HCT116 (cell line): ENCODE measurements at regions not wholly inside any gene's neighbourhood (a gene's known extent, or its start where the extent isn't known, plus 50 kb on each side); places are given as distances from the start of the nearest gene placed in this dataset.
"Not testable (repeated sequence)": the region's sequence is repeated elsewhere in the genome, so short reads cannot be mapped to it uniquely, and the experiment has no call there.

Source experiments
- ATAC-seq: fragments of 200-7000 bp; cut with Tn5 transposase; 2 replicates; pipeline ENCODE4 v1.9.1; 2020; ENCODE audit warnings: mild to moderate bottlenecking, moderate library complexity
- BruUV-seq: library from RNA; stranded (reverse); fragments of 400-500 nt; replicated peaks from 2 replicates; lab custom pipeline; 2021; lab: Mats Ljungman, UMichigan
- CTCF ChIA-PET: fragments of 300-600 bp; sonication (Branson Sonifier 250); formaldehyde crosslinking; loops from one replicate; lab custom pipeline; 2021; ENCODE audit warnings: antibody characterized with exemption; lab: Charles Lee
- POLR2A ChIA-PET: fragments of 300-600, 350-600 bp; sonication (Branson Sonifier 250); formaldehyde crosslinking; loops from one replicate; lab custom pipeline; 2021; ENCODE audit warnings: antibody characterized with exemption; lab: Charles Lee
- RAD21 ChIA-PET, 2 experiments: fragments of 300-600 bp; sonication (Branson Sonifier 250); formaldehyde crosslinking; loops; one replicate each; lab custom pipeline; 2023; ENCODE audit warnings: low total read pairs in 2 of 2; ENCODE audit not compliant: uncharacterized antibody in 2 of 2, unreplicated experiment in 2 of 2, low non-redundant PET in 1 of 2; lab: Charles Lee
- DNase-seq: peaks from one replicate; pipeline ENCODE4 v3.0.0-alpha.2; 2010; ENCODE audit warnings: low read depth, low spot score
- H2AFZ ChIP-seq: fragments of 200-600 bp; shearing (Covaris generic), sonication (generic); 2 replicates; pipeline ENCODE4 v1.6.1; 2017; ENCODE audit warnings: low read depth, mixed run types, mixed read lengths, antibody characterized with exemption, low read length; ENCODE audit not compliant: poor library complexity, severe bottlenecking
- H3K27ac ChIP-seq: 2 replicates; pipeline ENCODE4 v1.5.1; 2012; ENCODE audit warnings: low read depth, low read length
- H3K27me3 ChIP-seq: fragments of 200-600 bp; sonication (generic); 2 replicates; pipeline ENCODE4 v1.6.1; 2016; ENCODE audit warnings: mixed run types, low read length, mixed read lengths; ENCODE audit not compliant: insufficient read depth
- H3K36me3 ChIP-seq, 2 experiments: fragments of 200-500 bp in 1 of 2; fragments of 200-600 bp in 1 of 2; sonication (Bioruptor generic) in 1 of 2; sonication (generic) in 1 of 2; 2 replicates each; pipeline versions ENCODE4 v1.5.1 to v1.6.1; 2014 to 2016; ENCODE audit warnings: low read length in 2 of 2, inconsistent platforms in 1 of 2, mixed read lengths in 1 of 2, mixed run types in 1 of 2; ENCODE audit not compliant: insufficient read depth in 2 of 2, control insufficient read depth in 1 of 2
- H3K4me1 ChIP-seq, 2 experiments: fragments of 200-600 bp in 1 of 2; sonication (generic) in 1 of 2; 2 replicates each; pipeline versions ENCODE4 v1.5.1 to v1.6.1; 2012 to 2017; ENCODE audit warnings: low read length in 2 of 2, inconsistent platforms in 1 of 2, mild to moderate bottlenecking in 1 of 2, mixed read lengths in 1 of 2, mixed run types in 1 of 2, moderate library complexity in 1 of 2; ENCODE audit not compliant: insufficient read depth in 2 of 2, control insufficient read depth in 1 of 2
- H3K4me2 ChIP-seq: fragments of 200-600 bp; sonication (generic); 2 replicates; pipeline ENCODE4 v1.6.1; 2017; ENCODE audit warnings: mixed run types, low read length, mixed read lengths
- H3K4me3 ChIP-seq, 2 experiments: fragments of 200-600 bp in 1 of 2; sonication (generic) in 1 of 2; replicated peaks in 1 of 2; 2 replicates each; pipeline ENCODE4 v1.5.1; 2011 to 2016; ENCODE audit warnings: low read length in 2 of 2, control low read depth in 1 of 2, low read depth in 1 of 2, mild to moderate bottlenecking in 1 of 2, mixed read lengths in 1 of 2, mixed run types in 1 of 2
- H3K79me2 ChIP-seq: fragments of 200-600 bp; sonication (generic); 2 replicates; pipeline ENCODE4 v1.6.1; 2017; ENCODE audit warnings: mild to moderate bottlenecking, mixed run types, low read length, moderate library complexity, mixed read lengths; ENCODE audit not compliant: insufficient read depth
- H3K9ac ChIP-seq: fragments of 200-600 bp; sonication (generic); 2 replicates; pipeline ENCODE4 v1.6.1; 2016; ENCODE audit warnings: low read length, mixed read lengths
- H3K9me2 ChIP-seq: fragments of 200-600 bp; sonication (generic), shearing (Covaris generic); 2 replicates; pipeline ENCODE4 v1.6.1; 2017; ENCODE audit warnings: mixed run types, mild to moderate bottlenecking, moderate library complexity; ENCODE audit not compliant: insufficient read depth
- H3K9me3 ChIP-seq, 2 experiments: fragments of 200-500 bp in 1 of 2; fragments of 200-600 bp in 1 of 2; sonication (Bioruptor generic) in 1 of 2; sonication (generic) in 1 of 2; 2 replicates each; pipeline ENCODE4 v1.6.1; 2014 to 2017; ENCODE audit warnings: low read length in 2 of 2, mixed read lengths in 2 of 2, inconsistent platforms in 1 of 2, low read depth in 1 of 2, mild to moderate bottlenecking in 1 of 2, mixed run types in 1 of 2, moderate library complexity in 1 of 2; ENCODE audit not compliant: control insufficient read depth in 1 of 2, insufficient read depth in 1 of 2
- H4K20me1 ChIP-seq: fragments of 200-600 bp; sonication (generic), shearing (Covaris generic); 2 replicates; pipeline ENCODE4 v1.6.1; 2017; ENCODE audit warnings: mixed run types, mild to moderate bottlenecking, moderate library complexity; ENCODE audit not compliant: insufficient read depth
- EZH2 ChIP-seq: fragments of 200-600 bp; sonication (generic); IDR thresholded peaks from 2 replicates; pipeline ENCODE4 v1.6.1; 2017; ENCODE audit warnings: antibody characterized with exemption, mixed run types
- FOSL1 ChIP-seq: IDR thresholded peaks from 2 replicates; pipeline ENCODE4 v1.6.1; 2012; ENCODE audit warnings: low read depth
- JUND ChIP-seq: IDR thresholded peaks from 2 replicates; pipeline ENCODE4 v1.6.1; 2012
- MAX ChIP-seq: IDR thresholded peaks from 2 replicates; pipeline ENCODE4 v1.6.1; 2012
- POLR2AphosphoS5 ChIP-seq: IDR thresholded peaks from 2 replicates; pipeline ENCODE4 v1.6.1; 2011; ENCODE audit warnings: mild to moderate bottlenecking, low read depth, low read length, moderate library complexity
- TCF7L2 ChIP-seq: IDR thresholded peaks from 2 replicates; pipeline ENCODE4 v1.7.0; 2011; ENCODE audit warnings: borderline replicate concordance, inconsistent platforms; ENCODE audit not compliant: insufficient read depth, insufficient read length; ENCODE audit errors: extremely low read depth
- intact Hi-C: fragments of 100-400 bp; cut with micrococcal nuclease; formaldehyde crosslinking; loops from 2 replicates; pipeline ENCODE4 v1.10.0; 2022
- TF ChIP-seq, protein P1 (sequence below): IDR thresholded peaks from 2 replicates; pipeline ENCODE4 v1.6.1; 2011; ENCODE audit warnings: mild to moderate bottlenecking, low read length, moderate library complexity; ENCODE audit not compliant: insufficient replicate concordance; ENCODE audit errors: extremely low read depth
- TF ChIP-seq, protein P2 (sequence below): IDR thresholded peaks from 2 replicates; pipeline ENCODE4 v1.6.1; 2012; ENCODE audit warnings: low read depth

- BruUV-seq, H3K4me1 ChIP-seq, H4K20me1 ChIP-seq, H3K9me2 ChIP-seq, H3K79me2 ChIP-seq, H3K4me2 ChIP-seq, H2AFZ ChIP-seq, H3K4me3 ChIP-seq, intact Hi-C loops, POLR2A ChIA-PET, CTCF ChIA-PET, H3K9ac ChIP-seq, H3K9me3 ChIP-seq, H3K36me3 ChIP-seq, DNase-seq, H3K27ac ChIP-seq, H3K27me3 ChIP-seq, ATAC-seq, RAD21 ChIA-PET: not testable (repeated sequence)
Observed at GRCh38 chr20:30405585-30405984, 851.9 kb upstream of the DEFB115 start.

DNA sequence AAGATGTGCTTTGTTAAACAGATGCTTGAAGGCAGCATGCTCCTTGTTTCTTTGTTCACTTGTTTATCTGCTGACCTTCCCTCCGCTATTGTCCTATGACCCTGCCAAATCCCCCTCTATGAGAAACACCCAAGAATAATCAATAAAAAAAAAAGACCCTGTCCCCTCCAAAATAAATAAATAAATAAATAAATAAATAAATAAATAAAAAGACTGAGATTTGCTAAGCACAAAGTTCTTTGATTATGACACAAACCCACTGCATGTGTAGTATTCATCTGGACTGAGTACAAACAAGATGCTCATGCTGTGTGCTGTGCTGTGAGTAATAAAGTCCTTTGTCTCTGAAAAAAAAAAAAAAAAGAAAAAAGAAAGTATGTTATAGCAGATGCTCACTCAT, 851.1 kb upstream of the DEFB115 start:
- ATAC-seq, CTCF ChIA-PET, H4K20me1 ChIP-seq, H3K4me3 ChIP-seq, POLR2A ChIA-PET, H2AFZ ChIP-seq, H3K27me3 ChIP-seq, H3K9ac ChIP-seq, H3K4me1 ChIP-seq, H3K9me2 ChIP-seq, H3K27ac ChIP-seq, H3K9me3 ChIP-seq, intact Hi-C loops, DNase-seq, RAD21 ChIA-PET, H3K4me2 ChIP-seq, BruUV-seq, H3K79me2 ChIP-seq, H3K36me3 ChIP-seq: not testable (repeated sequence)

DNA sequence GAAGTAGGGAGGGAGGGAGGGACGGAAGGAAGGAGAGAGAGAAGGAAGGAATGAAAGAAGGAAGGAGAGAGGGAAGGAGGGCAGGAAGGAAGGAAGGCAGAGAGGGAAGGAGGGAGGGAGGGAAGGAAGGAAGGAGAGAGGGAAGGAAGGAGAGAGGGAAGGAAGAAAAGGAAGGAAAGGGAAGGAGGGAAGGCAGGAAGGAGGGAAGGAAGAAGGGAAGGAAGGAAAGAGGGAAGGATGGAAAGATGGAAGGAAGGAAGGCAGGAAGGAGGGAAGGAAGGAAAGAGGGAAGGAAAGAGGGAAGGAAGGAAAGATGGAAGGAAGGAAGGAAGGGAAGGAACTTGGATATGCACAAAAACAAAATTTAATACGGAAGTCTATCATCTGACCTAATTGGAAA, 844.5 kb upstream of the DEFB115 start:
- no peaks in the 10 kb centered on the region for H4K20me1 ChIP-seq
- no peaks in the 10 kb centered on the region for H3K4me1 ChIP-seq
- no peak overlapping the region for H2AFZ ChIP-seq
- no peak overlapping the region for H3K9ac ChIP-seq
- DNase-seq = no peak
- ATAC-seq = no peak
- H3K27ac ChIP-seq = no peak overlapping the region
- ChIA-PET CTCF (no interaction called here), POLR2A (no interaction called here), RAD21 (no interaction called here)
- no peaks in the 10 kb centered on the region for H3K79me2 ChIP-seq
- H3K27me3 ChIP-seq = no peaks in the 10 kb centered on the region
- no peaks in the 10 kb centered on the region for H3K36me3 ChIP-seq
- no TSS peak for BruUV-seq
- no peaks in the 10 kb centered on the region for H3K9me2 ChIP-seq
- intact Hi-C loops = no loop called here
- H3K9me3 ChIP-seq = no peaks in the 10 kb centered on the region
- no peak overlapping the region for H3K4me2 ChIP-seq
- no peak overlapping the region for H3K4me3 ChIP-seq
- TF ChIP-seq EZH2 = no peak
- TF ChIP-seq MAX = no peak
- no peak for TF ChIP-seq TCF7L2
- TF ChIP-seq FOSL1 = no peak
- TF ChIP-seq, protein P1, sequence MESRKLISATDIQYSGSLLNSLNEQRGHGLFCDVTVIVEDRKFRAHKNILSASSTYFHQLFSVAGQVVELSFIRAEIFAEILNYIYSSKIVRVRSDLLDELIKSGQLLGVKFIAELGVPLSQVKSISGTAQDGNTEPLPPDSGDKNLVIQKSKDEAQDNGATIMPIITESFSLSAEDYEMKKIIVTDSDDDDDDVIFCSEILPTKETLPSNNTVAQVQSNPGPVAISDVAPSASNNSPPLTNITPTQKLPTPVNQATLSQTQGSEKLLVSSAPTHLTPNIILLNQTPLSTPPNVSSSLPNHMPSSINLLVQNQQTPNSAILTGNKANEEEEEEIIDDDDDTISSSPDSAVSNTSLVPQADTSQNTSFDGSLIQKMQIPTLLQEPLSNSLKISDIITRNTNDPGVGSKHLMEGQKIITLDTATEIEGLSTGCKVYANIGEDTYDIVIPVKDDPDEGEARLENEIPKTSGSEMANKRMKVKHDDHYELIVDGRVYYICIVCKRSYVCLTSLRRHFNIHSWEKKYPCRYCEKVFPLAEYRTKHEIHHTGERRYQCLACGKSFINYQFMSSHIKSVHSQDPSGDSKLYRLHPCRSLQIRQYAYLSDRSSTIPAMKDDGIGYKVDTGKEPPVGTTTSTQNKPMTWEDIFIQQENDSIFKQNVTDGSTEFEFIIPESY = no peak
- no peak for TF ChIP-seq POLR2AphosphoS5
- TF ChIP-seq JUND = no peak
- TF ChIP-seq, protein P2, sequence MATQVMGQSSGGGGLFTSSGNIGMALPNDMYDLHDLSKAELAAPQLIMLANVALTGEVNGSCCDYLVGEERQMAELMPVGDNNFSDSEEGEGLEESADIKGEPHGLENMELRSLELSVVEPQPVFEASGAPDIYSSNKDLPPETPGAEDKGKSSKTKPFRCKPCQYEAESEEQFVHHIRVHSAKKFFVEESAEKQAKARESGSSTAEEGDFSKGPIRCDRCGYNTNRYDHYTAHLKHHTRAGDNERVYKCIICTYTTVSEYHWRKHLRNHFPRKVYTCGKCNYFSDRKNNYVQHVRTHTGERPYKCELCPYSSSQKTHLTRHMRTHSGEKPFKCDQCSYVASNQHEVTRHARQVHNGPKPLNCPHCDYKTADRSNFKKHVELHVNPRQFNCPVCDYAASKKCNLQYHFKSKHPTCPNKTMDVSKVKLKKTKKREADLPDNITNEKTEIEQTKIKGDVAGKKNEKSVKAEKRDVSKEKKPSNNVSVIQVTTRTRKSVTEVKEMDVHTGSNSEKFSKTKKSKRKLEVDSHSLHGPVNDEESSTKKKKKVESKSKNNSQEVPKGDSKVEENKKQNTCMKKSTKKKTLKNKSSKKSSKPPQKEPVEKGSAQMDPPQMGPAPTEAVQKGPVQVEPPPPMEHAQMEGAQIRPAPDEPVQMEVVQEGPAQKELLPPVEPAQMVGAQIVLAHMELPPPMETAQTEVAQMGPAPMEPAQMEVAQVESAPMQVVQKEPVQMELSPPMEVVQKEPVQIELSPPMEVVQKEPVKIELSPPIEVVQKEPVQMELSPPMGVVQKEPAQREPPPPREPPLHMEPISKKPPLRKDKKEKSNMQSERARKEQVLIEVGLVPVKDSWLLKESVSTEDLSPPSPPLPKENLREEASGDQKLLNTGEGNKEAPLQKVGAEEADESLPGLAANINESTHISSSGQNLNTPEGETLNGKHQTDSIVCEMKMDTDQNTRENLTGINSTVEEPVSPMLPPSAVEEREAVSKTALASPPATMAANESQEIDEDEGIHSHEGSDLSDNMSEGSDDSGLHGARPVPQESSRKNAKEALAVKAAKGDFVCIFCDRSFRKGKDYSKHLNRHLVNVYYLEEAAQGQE = no peak
